ENCODE measurements at regions not wholly inside any gene's neighbourhood (a gene's known extent, or its start where the extent isn't known, plus 50 kb on each side); places are given as distances from the start of the nearest gene placed in this dataset.

DNA sequence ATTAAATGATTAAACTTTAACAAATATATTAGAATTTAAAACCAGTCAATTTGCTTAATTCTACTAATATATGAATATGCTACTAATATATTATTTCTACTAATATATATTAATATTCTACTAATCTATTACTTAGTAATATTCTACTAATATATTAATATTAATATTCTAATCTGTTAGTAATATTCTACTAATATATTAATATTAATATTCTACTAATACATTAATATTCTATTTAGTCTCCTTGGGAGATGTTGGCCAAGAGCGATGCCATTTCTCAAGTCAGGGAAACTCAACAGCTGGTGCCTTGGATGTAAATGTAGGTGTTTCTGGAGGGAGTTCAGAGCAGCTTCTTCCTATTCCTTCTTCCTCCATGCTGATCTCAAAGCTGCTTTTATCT is 259.2 kb upstream of the TMTC4 start:
- Histone ChIP-seq H3K4me1 (replicated peaks in 1 of 2; ENCODE audit: control insufficient read depth in 2 of 2, insufficient read depth in 2 of 2, low read length in 2 of 2) (no peaks in the 10 kb centered on the region), H4K20me1 (replicated peaks; ENCODE audit: control insufficient read depth, insufficient read depth, low read length) (no peaks in the 10 kb centered on the region), H3K27ac (ENCODE audit: extremely low read depth, low read depth, low read length) (no peak overlapping the region), H2AFZ (ENCODE audit: low read depth, low read length) (no peak overlapping the region), H3K9me3 (replicated peaks; ENCODE audit: control insufficient read depth, insufficient read depth, low read depth, low read length) (no peaks in the 10 kb centered on the region), H3K9me1 (ENCODE audit: control insufficient read depth, insufficient read depth, low read length) (no peaks in the 10 kb centered on the region), H3K4me3 (no peak overlapping the region), H3K79me2 (ENCODE audit: control insufficient read depth, insufficient read depth, low read length) (no peaks in the 10 kb centered on the region), H3K9ac (ENCODE audit: insufficient read depth in 1 of 2, low read depth in 2 of 2, low read length in 2 of 2) (no peak overlapping the region), H3K4me2 (ENCODE audit: insufficient read depth, low read length) (no peak overlapping the region), H3K36me3 (ENCODE audit: control insufficient read depth, insufficient read depth, low read length) (no peaks in the 10 kb centered on the region), H3K27me3 (ENCODE audit: control insufficient read depth in 2 of 2, insufficient read depth in 2 of 2, low read length in 2 of 2) (0 out of 5 replicates have a peak, but pooled peaks cover 0 to 4% of the 10 kb centered on the region in 2 experiments)
- ATAC-seq = no peak
- FAIRE-seq = no peak
- TF ChIP-seq, protein P1, sequence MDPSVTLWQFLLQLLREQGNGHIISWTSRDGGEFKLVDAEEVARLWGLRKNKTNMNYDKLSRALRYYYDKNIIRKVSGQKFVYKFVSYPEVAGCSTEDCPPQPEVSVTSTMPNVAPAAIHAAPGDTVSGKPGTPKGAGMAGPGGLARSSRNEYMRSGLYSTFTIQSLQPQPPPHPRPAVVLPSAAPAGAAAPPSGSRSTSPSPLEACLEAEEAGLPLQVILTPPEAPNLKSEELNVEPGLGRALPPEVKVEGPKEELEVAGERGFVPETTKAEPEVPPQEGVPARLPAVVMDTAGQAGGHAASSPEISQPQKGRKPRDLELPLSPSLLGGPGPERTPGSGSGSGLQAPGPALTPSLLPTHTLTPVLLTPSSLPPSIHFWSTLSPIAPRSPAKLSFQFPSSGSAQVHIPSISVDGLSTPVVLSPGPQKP (CRISPR knock-in tag; IDR thresholded peaks at IDR 0.05) = no peak
- TF ChIP-seq CCNT2 (IDR thresholded peaks at IDR 0.05; ENCODE audit: borderline replicate concordance, extremely low read depth, insufficient read length, low read depth, low read length) = no peak
- no peak for TF ChIP-seq XRCC3 (IDR thresholded peaks at IDR 0.05)
- in situ Hi-C loops (cut with MboI) = no loop called here
- ChIA-PET CTCF (ENCODE audit: low intra/inter-chr PET ratio) (no interaction called here), POLR2A (no interaction called here)
- BruUV-seq (replicated peaks) = no TSS peak
- no peak for DNase-seq (ENCODE audit: extremely low read depth in 1 of 4, low spot score in 3 of 4)
- intact Hi-C loops (cut with micrococcal nuclease) = loop anchor here (10.0 kb wide), 1 partner anchor 359 kb away; no protein-coding TSS in a partner anchor
- 0% methylated on average over 1 of the region's 1 CpG for WGBS (ENCODE audit: insufficient coverage, low coverage, missing lambda C conversion rate)

GRCh38 chr13:100922599-100922998 is 248.0 kb upstream of the TMTC4 start:
- no peak overlapping the region for H3K4me2 ChIP-seq (ENCODE audit: insufficient read depth, low read length)
- H3K27ac ChIP-seq (ENCODE audit: extremely low read depth, low read depth, low read length) = no peak overlapping the region
- H4K20me1 ChIP-seq (replicated peaks; ENCODE audit: control insufficient read depth, insufficient read depth, low read length) = no peaks in the 10 kb centered on the region
- H2AFZ ChIP-seq (ENCODE audit: low read depth, low read length) = no peak overlapping the region
- TF ChIP-seq MCM7 (IDR thresholded peaks at IDR 0.05) (no peak), HMBOX1 (IDR thresholded peaks at IDR 0.05) (no peak)
- intact Hi-C loops (cut with micrococcal nuclease) (no loop called here), in situ Hi-C loops (cut with MboI) (no loop called here)
- H3K79me2 ChIP-seq (ENCODE audit: control insufficient read depth, insufficient read depth, low read length) = no peaks in the 10 kb centered on the region
- no peak overlapping the region for H3K4me3 ChIP-seq
- no peaks in the 10 kb centered on the region for H3K9me3 ChIP-seq (replicated peaks; ENCODE audit: control insufficient read depth, insufficient read depth, low read depth, low read length)
- DNase-seq (ENCODE audit: extremely low read depth in 1 of 4, low spot score in 3 of 4) (no peak), ATAC-seq (no peak), FAIRE-seq (no peak)
- no peaks in the 10 kb centered on the region for H3K27me3 ChIP-seq (ENCODE audit: control insufficient read depth in 2 of 2, insufficient read depth in 2 of 2, low read length in 2 of 2)
- no peaks in the 10 kb centered on the region for H3K36me3 ChIP-seq (ENCODE audit: control insufficient read depth, insufficient read depth, low read length)
- H3K4me1 ChIP-seq (replicated peaks in 1 of 2; ENCODE audit: control insufficient read depth in 2 of 2, insufficient read depth in 2 of 2, low read length in 2 of 2) = no peaks in the 10 kb centered on the region
- BruUV-seq (replicated peaks) = no TSS peak
- POLR2A ChIA-PET = interaction anchor here (0.5 kb wide), 1 partner anchor 52 kb away, joined by 3 read pairs; no protein-coding TSS in a partner anchor
- CTCF ChIA-PET (ENCODE audit: low intra/inter-chr PET ratio) = no interaction called here
- 3% methylated on average over 3 of the region's 3 CpGs for WGBS (ENCODE audit: insufficient coverage, low coverage, missing lambda C conversion rate)
- H3K9me1 ChIP-seq (ENCODE audit: control insufficient read depth, insufficient read depth, low read length) = no peaks in the 10 kb centered on the region
- H3K9ac ChIP-seq (ENCODE audit: insufficient read depth in 1 of 2, low read depth in 2 of 2, low read length in 2 of 2) = no peak overlapping the region
